ENCODE measurements at regions not wholly inside any gene's neighbourhood (a gene's known extent, or its start where the extent isn't known, plus 50 kb on each side); places are given as distances from the start of the nearest gene placed in this dataset.
A peak's percentile ranks its signal among the peaks of the same experiment; 100 is the strongest.

GRCh38 chr5:141753143-141753970 is 71.3 kb upstream of the ARAP3 start:
- DNase-seq (ENCODE audit: low read depth in 1 of 2, low spot score in 2 of 2) = no peak
- Histone ChIP-seq H3K27me3 (replicated peaks) (peaks cover 66% of the 10 kb centered on the region), H3K27ac (no peak overlapping the region)

GRCh38 chr5:141747152-141748141 is 65.4 kb upstream of the ARAP3 start:
- Histone ChIP-seq H3K4me1 (replicated peaks) (no peaks in the 10 kb centered on the region), H3K36me3 (no peaks in the 10 kb centered on the region), H3K4me3 (no peak overlapping the region), H3K27me3 (replicated peaks) (peaks cover 47% of the 10 kb centered on the region), H3K9me3 (replicated peaks) (no peaks in the 10 kb centered on the region), H3K27ac (no peak overlapping the region)
- DNase-seq (ENCODE audit: low read depth in 1 of 2, low spot score in 2 of 2) = no peak

More at GRCh38 chr5:141753143-141753970, 71.3 kb upstream of the ARAP3 start:
- Histone ChIP-seq H3K4me3 (no peak overlapping the region), H3K9me3 (replicated peaks) (no peaks in the 10 kb centered on the region), H3K36me3 (no peaks in the 10 kb centered on the region), H3K4me1 (replicated peaks) (no peaks in the 10 kb centered on the region)

GRCh38 chr5:141746395-141746794 is 64.4 kb upstream of the ARAP3 start:
- peaks cover 36% of the 10 kb centered on the region for H3K27me3 ChIP-seq (replicated peaks)
- no peaks in the 10 kb centered on the region for H3K4me1 ChIP-seq (replicated peaks)
- no peak overlapping the region for H3K4me3 ChIP-seq
- no peak overlapping the region for H3K27ac ChIP-seq
- no peaks in the 10 kb centered on the region for H3K36me3 ChIP-seq
- no peak for DNase-seq (ENCODE audit: low read depth in 1 of 2, low spot score in 2 of 2)
- no peaks in the 10 kb centered on the region for H3K9me3 ChIP-seq (replicated peaks)

- Histone ChIP-seq H3K9me3 (replicated peaks) (no peaks in the 10 kb centered on the region), H3K27me3 (replicated peaks) (peaks cover 29% of the 10 kb centered on the region), H3K36me3 (no peaks in the 10 kb centered on the region), H3K27ac (no peak overlapping the region), H3K4me1 (replicated peaks) (no peaks in the 10 kb centered on the region), H3K4me3 (no peak overlapping the region)
- DNase-seq (ENCODE audit: low read depth in 1 of 2, low spot score in 2 of 2) = no peak
Observed at GRCh38 chr5:141745390-141745789, 63.4 kb upstream of the ARAP3 start.

- Histone ChIP-seq H3K4me1 (replicated peaks) (no peaks in the 10 kb centered on the region), H3K9me3 (replicated peaks) (no peaks in the 10 kb centered on the region), H3K4me3 (no peak overlapping the region), H3K27ac (no peak overlapping the region), H3K36me3 (no peaks in the 10 kb centered on the region), H3K27me3 (replicated peaks) (peaks cover 29% of the 10 kb centered on the region)
- no peak for DNase-seq (ENCODE audit: low read depth in 1 of 2, low spot score in 2 of 2)
Observed at GRCh38 chr5:141743866-141744272, 61.8 kb upstream of the ARAP3 start.

GRCh38 chr5:141742866-141743851 is 61.1 kb upstream of the ARAP3 start:
- H3K9me3 ChIP-seq (replicated peaks) = no peaks in the 10 kb centered on the region
- H3K36me3 ChIP-seq = no peaks in the 10 kb centered on the region
- H3K4me3 ChIP-seq = no peak overlapping the region
- no peak overlapping the region for H3K27ac ChIP-seq
- peak in 1 of 2 experiments; percentile 29 for DNase-seq (ENCODE audit: low read depth in 1 of 2, low spot score in 2 of 2)
- peaks cover 30% of the 10 kb centered on the region for H3K27me3 ChIP-seq (replicated peaks)
- H3K4me1 ChIP-seq (replicated peaks) = no peaks in the 10 kb centered on the region

- H3K9me3 ChIP-seq (replicated peaks) = no peaks in the 10 kb centered on the region
- H3K27ac ChIP-seq = no peak overlapping the region
- DNase-seq (ENCODE audit: low read depth in 1 of 2, low spot score in 2 of 2) = no peak
- H3K27me3 ChIP-seq (replicated peaks) = peaks cover 27% of the 10 kb centered on the region
- H3K4me3 ChIP-seq = no peak overlapping the region
- H3K4me1 ChIP-seq (replicated peaks) = no peaks in the 10 kb centered on the region
- H3K36me3 ChIP-seq = no peaks in the 10 kb centered on the region
Observed at GRCh38 chr5:141742144-141742543, 60.1 kb upstream of the ARAP3 start.

GRCh38 chr5:141740885-141741284 is 58.9 kb upstream of the ARAP3 start:
- no peaks in the 10 kb centered on the region for H3K4me1 ChIP-seq (replicated peaks)
- no peaks in the 10 kb centered on the region for H3K36me3 ChIP-seq
- no peak overlapping the region for H3K4me3 ChIP-seq
- H3K27ac ChIP-seq = no peak overlapping the region
- peaks cover 17% of the 10 kb centered on the region for H3K27me3 ChIP-seq (replicated peaks)
- no peak for DNase-seq (ENCODE audit: low read depth in 1 of 2, low spot score in 2 of 2)
- no peaks in the 10 kb centered on the region for H3K9me3 ChIP-seq (replicated peaks)

- Histone ChIP-seq H3K4me3 (no peak overlapping the region), H3K27ac (no peak overlapping the region)
- no peak for DNase-seq (ENCODE audit: low read depth in 1 of 2, low spot score in 2 of 2)
Observed at GRCh38 chr5:141737535-141737934, 55.5 kb upstream of the ARAP3 start.

GRCh38 chr5:141735823-141736222 is 53.8 kb upstream of the ARAP3 start:
- no peak for DNase-seq (ENCODE audit: low read depth in 1 of 2, low spot score in 2 of 2)
- Histone ChIP-seq H3K27me3 (replicated peaks) (peaks cover 13% of the 10 kb centered on the region), H3K4me1 (replicated peaks) (no peaks in the 10 kb centered on the region), H3K36me3 (no peaks in the 10 kb centered on the region), H3K4me3 (no peak overlapping the region), H3K27ac (no peak overlapping the region), H3K9me3 (replicated peaks) (no peaks in the 10 kb centered on the region)

More at GRCh38 chr5:141737535-141737934, 55.5 kb upstream of the ARAP3 start:
- Histone ChIP-seq H3K27me3 (replicated peaks) (peaks cover 13% of the 10 kb centered on the region), H3K9me3 (replicated peaks) (no peaks in the 10 kb centered on the region), H3K4me1 (replicated peaks) (no peaks in the 10 kb centered on the region), H3K36me3 (no peaks in the 10 kb centered on the region)

- H3K27me3 ChIP-seq (replicated peaks) = peaks cover 13% of the 10 kb centered on the region
- no peak overlapping the region for H3K27ac ChIP-seq
- no peaks in the 10 kb centered on the region for H3K36me3 ChIP-seq
- H3K9me3 ChIP-seq (replicated peaks) = no peaks in the 10 kb centered on the region
- H3K4me1 ChIP-seq (replicated peaks) = no peaks in the 10 kb centered on the region
- H3K4me3 ChIP-seq = no peak overlapping the region
- DNase-seq (ENCODE audit: low read depth in 1 of 2, low spot score in 2 of 2) = peak; percentile 22 to 67
Observed at GRCh38 chr5:141734501-141735229, 52.6 kb upstream of the ARAP3 start.

GRCh38 chr5:141733198-141733597 is 51.2 kb upstream of the ARAP3 start:
- Histone ChIP-seq H3K27me3 (replicated peaks) (peaks cover 17% of the 10 kb centered on the region), H3K4me3 (no peak overlapping the region), H3K9me3 (replicated peaks) (no peaks in the 10 kb centered on the region), H3K4me1 (replicated peaks) (no peaks in the 10 kb centered on the region), H3K27ac (no peak overlapping the region), H3K36me3 (no peaks in the 10 kb centered on the region)
- DNase-seq (ENCODE audit: low read depth in 1 of 2, low spot score in 2 of 2) = no peak
